GM12874 (cell line): ENCODE measurements at regions not wholly inside any gene's neighbourhood (a gene's known extent, or its start where the extent isn't known, plus 50 kb on each side); places are given as distances from the start of the nearest gene placed in this dataset.

ENCODE experiments used
- TF ChIP-seq, protein P1 (sequence below): IDR thresholded peaks from 2 replicates; pipeline ENCODE4 v1.5.1; 2011; ENCODE audit warnings: low read depth, mild to moderate bottlenecking, control low read depth, low read length, moderate library complexity; ENCODE audit not compliant: insufficient read depth

DNA sequence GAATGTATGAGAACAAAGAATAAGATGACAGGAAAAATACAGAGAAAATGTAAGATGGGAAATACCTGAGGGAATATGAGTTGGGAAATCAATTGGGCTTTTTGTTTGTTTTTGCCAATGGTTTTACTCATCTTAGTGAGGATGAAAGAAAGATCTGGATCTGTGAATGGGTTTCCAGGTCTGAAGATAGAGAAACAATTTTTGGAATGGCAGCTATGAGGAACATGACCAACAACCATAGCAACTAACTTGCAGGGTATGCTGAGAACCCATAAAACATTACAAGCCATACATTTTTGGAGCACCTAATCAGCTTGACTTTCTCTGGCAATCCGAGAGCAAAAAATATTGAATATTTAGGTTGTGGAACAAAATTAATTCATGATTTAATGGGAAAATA lies 290.0 kb downstream of the KCTD12 start:
- TF ChIP-seq, protein P1, sequence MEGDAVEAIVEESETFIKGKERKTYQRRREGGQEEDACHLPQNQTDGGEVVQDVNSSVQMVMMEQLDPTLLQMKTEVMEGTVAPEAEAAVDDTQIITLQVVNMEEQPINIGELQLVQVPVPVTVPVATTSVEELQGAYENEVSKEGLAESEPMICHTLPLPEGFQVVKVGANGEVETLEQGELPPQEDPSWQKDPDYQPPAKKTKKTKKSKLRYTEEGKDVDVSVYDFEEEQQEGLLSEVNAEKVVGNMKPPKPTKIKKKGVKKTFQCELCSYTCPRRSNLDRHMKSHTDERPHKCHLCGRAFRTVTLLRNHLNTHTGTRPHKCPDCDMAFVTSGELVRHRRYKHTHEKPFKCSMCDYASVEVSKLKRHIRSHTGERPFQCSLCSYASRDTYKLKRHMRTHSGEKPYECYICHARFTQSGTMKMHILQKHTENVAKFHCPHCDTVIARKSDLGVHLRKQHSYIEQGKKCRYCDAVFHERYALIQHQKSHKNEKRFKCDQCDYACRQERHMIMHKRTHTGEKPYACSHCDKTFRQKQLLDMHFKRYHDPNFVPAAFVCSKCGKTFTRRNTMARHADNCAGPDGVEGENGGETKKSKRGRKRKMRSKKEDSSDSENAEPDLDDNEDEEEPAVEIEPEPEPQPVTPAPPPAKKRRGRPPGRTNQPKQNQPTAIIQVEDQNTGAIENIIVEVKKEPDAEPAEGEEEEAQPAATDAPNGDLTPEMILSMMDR, result no peak

DNA sequence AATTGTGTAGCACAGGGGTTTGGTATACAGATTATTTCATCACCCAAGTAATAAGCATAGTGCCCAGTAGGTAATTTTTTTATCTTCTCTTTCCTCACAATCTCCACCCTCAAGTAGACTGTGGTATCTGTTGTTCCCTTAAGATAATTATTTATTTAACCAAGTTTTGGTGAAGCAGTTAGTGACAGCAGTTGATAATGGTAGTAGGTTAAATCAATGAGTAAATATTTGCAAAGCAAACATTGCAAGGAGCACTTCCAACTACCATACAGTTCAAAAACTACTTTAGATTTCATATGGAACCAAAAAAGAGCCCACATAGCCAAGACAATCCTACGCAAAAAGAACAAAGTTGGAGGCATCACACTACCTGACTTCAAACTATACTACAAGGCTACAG lies 291.8 kb downstream of the KCTD12 start:
- TF ChIP-seq, protein P1, result no peak

DNA sequence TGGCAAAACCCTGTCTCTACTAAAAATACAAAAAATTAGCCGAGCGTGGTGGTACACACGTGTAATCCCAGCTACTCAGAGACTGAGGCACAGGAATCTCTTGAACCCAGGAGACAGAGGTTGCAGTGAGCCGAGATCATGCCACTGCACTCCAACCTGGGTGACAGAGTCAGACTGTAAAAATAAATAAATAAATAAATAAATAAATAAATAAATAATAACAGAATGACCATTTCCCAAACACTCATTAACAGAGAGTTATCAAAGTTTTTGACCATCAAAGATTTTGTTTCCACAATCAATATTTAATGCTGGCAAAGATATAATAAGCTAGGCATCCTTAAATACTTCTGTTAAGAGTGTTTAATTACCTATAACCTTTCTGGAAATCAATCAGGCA lies 299.4 kb downstream of the KCTD12 start:
- TF ChIP-seq, protein P1, result no peak

DNA sequence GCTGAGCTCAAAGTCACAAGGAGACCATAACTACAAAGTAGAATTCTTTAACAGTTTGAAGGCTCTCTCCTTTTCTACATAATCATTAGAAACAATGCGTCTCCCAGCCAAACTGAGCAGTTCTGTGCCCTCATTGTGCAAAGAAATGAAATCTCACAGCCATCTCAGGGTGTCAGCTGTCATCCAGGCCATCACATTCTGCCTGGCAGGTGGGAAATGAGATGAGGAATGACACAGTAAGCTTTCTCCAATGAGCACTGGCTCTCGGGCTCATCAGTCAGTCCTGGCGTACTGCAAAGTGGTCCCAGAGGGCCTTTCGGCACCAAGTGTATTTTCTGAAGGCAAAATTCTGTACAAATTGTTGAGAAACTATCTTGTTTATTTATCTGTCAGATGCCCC lies 306.5 kb downstream of the KCTD12 start:
- TF ChIP-seq, protein P1, result no peak

DNA sequence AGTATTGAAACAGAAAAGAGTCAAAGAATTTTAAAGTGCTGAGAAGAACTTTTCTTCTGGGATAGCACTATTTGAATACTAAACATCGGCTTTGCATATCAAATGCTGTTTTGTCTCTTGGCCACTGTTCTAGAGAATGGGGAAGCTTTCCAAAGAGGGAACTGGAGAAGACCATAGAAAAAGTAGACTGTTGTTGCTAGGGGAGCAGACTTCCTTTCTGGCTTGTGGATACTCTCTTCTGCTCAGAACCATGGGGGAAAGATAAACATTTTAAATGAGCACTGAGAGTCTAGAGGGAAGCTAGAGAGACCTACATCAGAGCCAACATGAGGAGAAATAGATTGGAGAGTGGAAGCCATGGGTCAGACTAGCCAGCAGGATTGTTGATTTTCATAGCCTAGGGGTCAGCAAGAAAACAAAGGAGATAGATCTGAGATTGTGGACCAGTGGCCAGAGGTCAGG lies 315.7 kb downstream of the KCTD12 start:
- TF ChIP-seq, protein P1, result no peak

DNA sequence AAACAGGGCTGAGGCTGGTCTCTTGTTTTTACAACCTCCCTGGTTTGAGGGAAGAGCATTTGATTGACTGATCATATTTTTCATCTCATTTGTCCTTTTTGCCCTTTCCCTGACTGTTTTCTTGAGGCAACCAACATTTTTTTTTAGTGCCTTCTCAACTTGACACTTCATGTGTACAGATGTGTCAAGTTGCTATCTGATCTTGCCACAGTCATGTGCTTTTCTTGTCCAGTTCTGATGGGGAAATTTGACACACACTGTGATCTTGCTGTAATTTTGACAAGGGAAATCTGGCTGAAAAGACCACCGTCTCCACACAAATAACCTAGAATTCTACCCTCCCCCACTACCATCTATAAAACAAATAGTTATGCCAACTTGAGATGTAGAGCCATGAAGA lies 329.6 kb downstream of the KCTD12 start:
- TF ChIP-seq, protein P1, result no peak

DNA sequence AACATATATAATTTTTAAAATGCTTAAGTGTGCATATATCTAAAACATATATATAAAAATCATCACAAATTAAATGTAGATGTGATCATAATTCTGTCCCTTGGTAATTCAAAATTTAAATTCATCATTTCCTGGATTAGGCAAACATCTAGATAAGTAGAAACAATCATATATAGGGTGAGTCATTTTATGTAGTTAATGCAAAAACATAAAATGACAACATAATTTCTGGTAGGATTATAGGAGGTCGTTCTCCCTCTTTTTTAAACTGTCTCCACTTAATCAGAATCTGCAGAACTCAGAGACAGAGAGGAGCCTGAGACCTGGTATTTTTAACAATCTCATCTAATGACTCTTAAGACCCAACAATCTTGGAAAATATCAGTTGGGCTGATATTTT lies 333.4 kb downstream of the KCTD12 start:
- TF ChIP-seq, protein P1, result no peak
